Spleen (tissue), 7 donors: ENCODE measurements at regions not wholly inside any gene's neighbourhood (a gene's known extent, or its start where the extent isn't known, plus 50 kb on each side); places are given as distances from the start of the nearest gene placed in this dataset.

ENCODE experiments used
- CTCF ChIP-seq, 11 experiments: fragments of 200-600 bp in 7 of 11; fragments of 450-650 bp in 4 of 11; sonication (generic) in 4 of 11; IDR thresholded peaks in 8 of 11; conservative IDR thresholded peaks in 3 of 11; 1 replicate in 7 of 11; 2 replicates in 4 of 11; pipeline versions ENCODE4 v1.4.0 to v1.8.0; 2016 to 2021; ENCODE audit warnings: antibody characterized with exemption in 11 of 11, inconsistent platforms in 4 of 11, mild to moderate bottlenecking in 1 of 11
- POLR2A ChIP-seq, 3 donors: fragments of 450-650 bp; IDR thresholded peaks; one replicate each; pipeline ENCODE4 v1.5.1; 2017; ENCODE audit warnings: antibody characterized with exemption in 3 of 3, mild to moderate bottlenecking in 1 of 3
- donor health status: DM: no; HTN: no; CAD: no; lungs with moderate emphysema.
- donor health status: DM: no; HTN: no; CAD: no.
- donor health status: DM: no; HTN: no; CAD: no.

GRCh38 chr10:33067481-33067880 is 109.5 kb upstream of the ITGB1 start:
- TF ChIP-seq CTCF (IDR thresholded peaks at IDR 0.05 in 8 of 11, conservative IDR thresholded peaks at IDR 0.05 in 3 of 11) (no peak), POLR2A (IDR thresholded peaks at IDR 0.05) (no peak)
